H9 (cell line): ENCODE measurements at regions not wholly inside any gene's neighbourhood (a gene's known extent, or its start where the extent isn't known, plus 50 kb on each side); places are given as distances from the start of the nearest gene placed in this dataset.

Experiments
- DNase-seq: peaks from one replicate; pipeline ENCODE4 v3.0.0-alpha.2; 2017
- H2AFZ ChIP-seq: one replicate; pipeline ENCODE4 v1.6.1; 2013; ENCODE audit warnings: mild to moderate bottlenecking, low read length, control low read depth, moderate library complexity
- H2AK5ac ChIP-seq: 2 replicates; pipeline ENCODE4 v1.6.1; 2013; ENCODE audit warnings: low read length, control low read depth, mixed read lengths; ENCODE audit not compliant: insufficient read length
- H2BK120ac ChIP-seq: one replicate; pipeline ENCODE4 v1.6.1; 2013; ENCODE audit warnings: low read depth, mild to moderate bottlenecking, low read length, control low read depth, inconsistent platforms; ENCODE audit not compliant: poor library complexity, severe bottlenecking
- H2BK12ac ChIP-seq: 2 replicates; pipeline ENCODE4 v1.6.1; 2013; ENCODE audit warnings: low read length, control low read depth, mixed read lengths, low read depth; ENCODE audit not compliant: insufficient read length
- H2BK15ac ChIP-seq: 2 replicates; pipeline ENCODE4 v1.6.1; 2013; ENCODE audit warnings: low read depth, low read length, control low read depth
- H2BK20ac ChIP-seq: one replicate; pipeline ENCODE4 v1.6.1; 2013; ENCODE audit warnings: low read depth, mild to moderate bottlenecking, low read length, control low read depth, inconsistent platforms; ENCODE audit not compliant: poor library complexity, severe bottlenecking
- H2BK5ac ChIP-seq: 2 replicates; pipeline ENCODE4 v1.6.1; 2013; ENCODE audit warnings: low read length, control low read depth, mixed read lengths; ENCODE audit not compliant: insufficient read length
- H3K14ac ChIP-seq: 2 replicates; pipeline ENCODE4 v1.6.1; 2013; ENCODE audit warnings: low read length, control low read depth; ENCODE audit not compliant: insufficient read depth
- H3K18ac ChIP-seq: 2 replicates; pipeline ENCODE4 v1.6.1; 2013; ENCODE audit warnings: low read depth, mild to moderate bottlenecking, mixed read lengths, low read length, control low read depth; ENCODE audit not compliant: insufficient read length
- H3K23ac ChIP-seq: 2 replicates; pipeline ENCODE4 v1.6.1; 2013; ENCODE audit warnings: low read length, control low read depth, mixed read lengths, low read depth; ENCODE audit not compliant: insufficient read length
- H3K23me2 ChIP-seq: 2 replicates; pipeline ENCODE4 v1.6.1; 2013; ENCODE audit warnings: low read depth, mild to moderate bottlenecking, mixed read lengths, low read length, control low read depth; ENCODE audit not compliant: insufficient read length, poor library complexity, severe bottlenecking
- H3K27ac ChIP-seq: 2 replicates; pipeline ENCODE4 v1.5.1; 2013; ENCODE audit warnings: low read length, control low read depth, mixed read lengths, low read depth; ENCODE audit not compliant: insufficient read length
- H3K27me3 ChIP-seq: 2 replicates; pipeline ENCODE4 v1.6.1; 2013; ENCODE audit warnings: low read length, control low read depth, inconsistent platforms; ENCODE audit not compliant: insufficient read depth
- H3K4ac ChIP-seq: 2 replicates; pipeline ENCODE4 v1.6.1; 2013; ENCODE audit warnings: low read depth, mild to moderate bottlenecking, control low read depth, inconsistent platforms, low read length, moderate library complexity
- H3K4me1 ChIP-seq: 2 replicates; pipeline ENCODE4 v1.6.1; 2013; ENCODE audit warnings: low read length, control low read depth, inconsistent platforms; ENCODE audit not compliant: insufficient read depth
- H3K4me2 ChIP-seq: 2 replicates; pipeline ENCODE4 v1.6.1; 2013; ENCODE audit warnings: low read length, control low read depth, mixed read lengths; ENCODE audit not compliant: insufficient read length, insufficient read depth
- H3K56ac ChIP-seq: 2 replicates; pipeline ENCODE4 v1.6.1; 2013; ENCODE audit warnings: low read depth, mild to moderate bottlenecking, mixed read lengths, low read length, control low read depth; ENCODE audit not compliant: insufficient read length
- H3K79me1 ChIP-seq: 2 replicates; pipeline ENCODE4 v1.6.1; 2013; ENCODE audit warnings: low read depth, mild to moderate bottlenecking, moderate library complexity, low read length, control low read depth, inconsistent platforms; ENCODE audit not compliant: insufficient read depth, poor library complexity, severe bottlenecking
- H3K79me2 ChIP-seq: 2 replicates; pipeline ENCODE4 v1.6.1; 2013; ENCODE audit warnings: low read length, control low read depth, inconsistent platforms; ENCODE audit not compliant: insufficient read depth
- H3K9ac ChIP-seq: 2 replicates; pipeline ENCODE4 v1.6.1; 2013; ENCODE audit warnings: low read length, control low read depth, mixed read lengths; ENCODE audit not compliant: insufficient read length; ENCODE audit errors: extremely low read depth
- H3K9me3 ChIP-seq: one replicate; pipeline ENCODE4 v1.6.1; 2013; ENCODE audit warnings: low read depth, low read length, inconsistent platforms; ENCODE audit not compliant: control insufficient read depth
- H3T11ph ChIP-seq: one replicate; pipeline ENCODE4 v1.6.1; 2013; ENCODE audit warnings: mild to moderate bottlenecking, low read length, control low read depth, inconsistent platforms
- H4K20me1 ChIP-seq: one replicate; pipeline ENCODE4 v1.6.1; 2013; ENCODE audit not compliant: control insufficient read depth, insufficient read length, insufficient read depth
- H4K5ac ChIP-seq: 2 replicates; pipeline ENCODE4 v1.6.1; 2013; ENCODE audit warnings: low read depth, mild to moderate bottlenecking, mixed read lengths, low read length, control low read depth; ENCODE audit not compliant: insufficient read length
- H4K8ac ChIP-seq: replicated peaks from 2 replicates; pipeline ENCODE4 v1.6.1; 2013; ENCODE audit warnings: low read length, control low read depth, mixed read lengths, low read depth; ENCODE audit not compliant: insufficient read length
- H4K91ac ChIP-seq: 2 replicates; pipeline ENCODE4 v1.6.1; 2013; ENCODE audit warnings: low read depth, mild to moderate bottlenecking, moderate library complexity, mixed read lengths, low read length, control low read depth; ENCODE audit not compliant: insufficient read length
- H3K27ac Mint-ChIP-seq, 3 experiments: 2 replicates in 2 of 3; 3 replicates in 1 of 3; pipeline ENCODE4 v1.8.0; 2020 to 2021; ENCODE audit warnings: mixed read lengths in 3 of 3, mild to moderate bottlenecking in 1 of 3, moderate library complexity in 1 of 3
- H3K27me3 Mint-ChIP-seq: 2 replicates; pipeline ENCODE4 v1.8.0; 2021; ENCODE audit warnings: low read depth, mild to moderate bottlenecking, moderate library complexity, mixed read lengths
- H3K36me3 Mint-ChIP-seq, 3 experiments: 2 replicates in 2 of 3; 3 replicates in 1 of 3; pipeline ENCODE4 v1.8.0; 2020 to 2021; ENCODE audit warnings: low read depth in 3 of 3, mixed read lengths in 3 of 3; ENCODE audit not compliant: insufficient read depth in 1 of 3
- H3K4me1 Mint-ChIP-seq, 2 experiments: 2 replicates each; pipeline ENCODE4 v1.8.0; 2020; ENCODE audit warnings: mixed read lengths in 2 of 2
- H3K4me3 Mint-ChIP-seq, 2 experiments: 2 replicates in 1 of 2; 3 replicates in 1 of 2; pipeline ENCODE4 v1.8.0; 2020 to 2021; ENCODE audit warnings: mild to moderate bottlenecking in 2 of 2, mixed read lengths in 2 of 2, moderate library complexity in 1 of 2
- H3K9me3 Mint-ChIP-seq, 2 experiments: 2 replicates in 1 of 2; 3 replicates in 1 of 2; pipeline ENCODE4 v1.8.0; 2020; ENCODE audit warnings: mild to moderate bottlenecking in 2 of 2, mixed read lengths in 2 of 2, moderate library complexity in 1 of 2
- CTCF ChIP-seq: fragments of 200-600 bp; sonication (generic); conservative IDR thresholded peaks from 3 replicates; pipeline ENCODE4 v1.8.0; 2021; ENCODE audit warnings: antibody characterized with exemption, mild to moderate bottlenecking
- WGBS: extraction: QIAGEN DNeasy Blood & Tissue Kit; methylation state at CpG from one replicate; pipeline ENCODE4 v1.1.7; 2013; ENCODE audit warnings: missing lambda C conversion rate, low lambda C conversion rate, mixed read lengths; ENCODE audit not compliant: insufficient read length; ENCODE audit errors: extremely low coverage; 5-methylcytosine and 5-hydroxymethylcytosine counted together

DNA sequence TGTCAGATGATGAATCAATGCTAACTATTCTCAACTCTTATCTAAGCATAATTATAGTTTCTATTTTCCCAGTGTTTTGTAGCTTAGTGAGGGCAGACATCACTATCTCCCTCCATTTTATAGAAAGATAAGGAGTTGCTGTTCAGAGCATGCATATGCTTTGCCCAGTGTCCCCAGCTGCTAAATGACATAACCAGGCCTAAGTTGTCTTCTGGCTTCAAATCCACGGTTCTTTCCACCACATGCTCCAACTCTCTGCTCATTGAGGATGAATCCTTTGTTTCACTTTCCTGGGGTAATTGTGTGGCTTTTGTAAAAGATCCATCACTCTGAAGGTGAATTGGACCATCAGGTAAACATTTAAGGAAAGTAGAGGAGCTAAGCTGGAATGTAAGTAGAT lies 134.0 kb downstream of the SNX10 start:
- Histone ChIP-seq H3T11ph (no peak overlapping the region), H2BK15ac (no peak overlapping the region), H4K8ac (no peak overlapping the region), H3K4me1 (peaks cover 3% of the 10 kb centered on the region; the same call in 1 of the 2 replicates), H4K5ac (no peak overlapping the region), H3K14ac (no peak overlapping the region), H3K23me2 (no peaks in the 10 kb centered on the region), H3K4ac (no peak overlapping the region), H2AK5ac (no peak overlapping the region), H2BK20ac (no peak overlapping the region), H3K9ac (no peak overlapping the region), H2BK5ac (no peak overlapping the region), H3K4me2 (no peak overlapping the region), H2AFZ (no peak overlapping the region), H4K20me1 (no peaks in the 10 kb centered on the region), H3K9me3 (no peaks in the 10 kb centered on the region), H3K27me3 (no peaks in the 10 kb centered on the region), H3K79me2 (no peaks in the 10 kb centered on the region), H3K23ac (no peak overlapping the region), H2BK12ac (no peak overlapping the region), H3K27ac (no peak overlapping the region), H3K18ac (no peak overlapping the region), H3K56ac (no peak overlapping the region), H2BK120ac (no peak overlapping the region), H4K91ac (no peak overlapping the region), H3K79me1 (no peaks in the 10 kb centered on the region)
- no CpG with 5 or more reads among the region's 1 CpG for WGBS
- H3K4me1 Mint-ChIP-seq: peaks cover 17 to 23% of the 10 kb centered on the region in 2 experiments
- H3K36me3 Mint-ChIP-seq: no peaks in the 10 kb centered on the region
- H3K27me3 Mint-ChIP-seq: no peaks in the 10 kb centered on the region
- no peak for TF ChIP-seq CTCF
- no peak overlapping the region for H3K27ac Mint-ChIP-seq
- H3K4me3 Mint-ChIP-seq: no peak overlapping the region
- no peak for DNase-seq
- H3K9me3 Mint-ChIP-seq: no peaks in the 10 kb centered on the region; a peak in 2 of 5 replicates
